Omental fat pad (tissue), 3 donors: ENCODE measurements at regions not wholly inside any gene's neighbourhood (a gene's known extent, or its start where the extent isn't known, plus 50 kb on each side); places are given as distances from the start of the nearest gene placed in this dataset. TPM values are rescaled to one million over a fixed set of nuclear protein-coding genes. Genes with fewer than 3 reads are reported as not detected.
"Not testable (repeated sequence)": the region's sequence is repeated elsewhere in the genome, so short reads cannot be mapped to it uniquely, and the experiment has no call there.

ENCODE experiments used
- ATAC-seq: fragments of 150-250 bp; one replicate; pipeline ENCODE4 v1.9.1; 2016; ENCODE audit warnings: mild to moderate bottlenecking, moderate library complexity; ENCODE audit not compliant: low FRiP score
- DNase-seq: peaks from one replicate; pipeline ENCODE4 v3.0.0-alpha.2; 2019; ENCODE audit warnings: low spot score
- small RNA-seq: library from RNA; depleted of rRNA; stranded (forward); fragments of <200 nt; gene quantifications from one replicate; pipeline ENCODE3, GENCODE V24; 2016
- TF ChIP-seq, protein P1 (sequence below), 3 donors: fragments of 450-650 bp; IDR thresholded peaks; one replicate each; pipeline ENCODE4 v1.5.1; 2016 to 2017; ENCODE audit warnings: antibody characterized with exemption in 3 of 3, mild to moderate bottlenecking in 3 of 3, moderate library complexity in 2 of 3

DNA sequence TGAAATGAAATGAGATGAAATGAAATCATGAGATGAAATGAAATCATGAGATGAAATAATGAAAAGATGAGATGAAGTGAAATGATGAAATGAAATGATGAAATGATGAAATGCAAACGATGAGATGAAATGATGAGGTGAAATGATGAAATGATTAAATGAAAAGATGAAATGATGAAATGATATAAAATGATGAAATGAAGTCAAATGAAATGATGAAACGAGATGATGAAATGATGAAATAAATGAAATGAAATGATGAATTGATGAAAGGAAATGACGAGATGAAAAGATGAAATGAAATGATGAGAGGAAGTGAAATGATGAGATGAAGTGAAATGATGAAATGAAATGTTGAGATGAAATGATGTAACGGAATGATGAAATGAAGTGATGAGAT, 595.6 kb downstream of the TP53TG3F start:
- DNase-seq (no peak), ATAC-seq (no peak)
- TF ChIP-seq, protein P1, sequence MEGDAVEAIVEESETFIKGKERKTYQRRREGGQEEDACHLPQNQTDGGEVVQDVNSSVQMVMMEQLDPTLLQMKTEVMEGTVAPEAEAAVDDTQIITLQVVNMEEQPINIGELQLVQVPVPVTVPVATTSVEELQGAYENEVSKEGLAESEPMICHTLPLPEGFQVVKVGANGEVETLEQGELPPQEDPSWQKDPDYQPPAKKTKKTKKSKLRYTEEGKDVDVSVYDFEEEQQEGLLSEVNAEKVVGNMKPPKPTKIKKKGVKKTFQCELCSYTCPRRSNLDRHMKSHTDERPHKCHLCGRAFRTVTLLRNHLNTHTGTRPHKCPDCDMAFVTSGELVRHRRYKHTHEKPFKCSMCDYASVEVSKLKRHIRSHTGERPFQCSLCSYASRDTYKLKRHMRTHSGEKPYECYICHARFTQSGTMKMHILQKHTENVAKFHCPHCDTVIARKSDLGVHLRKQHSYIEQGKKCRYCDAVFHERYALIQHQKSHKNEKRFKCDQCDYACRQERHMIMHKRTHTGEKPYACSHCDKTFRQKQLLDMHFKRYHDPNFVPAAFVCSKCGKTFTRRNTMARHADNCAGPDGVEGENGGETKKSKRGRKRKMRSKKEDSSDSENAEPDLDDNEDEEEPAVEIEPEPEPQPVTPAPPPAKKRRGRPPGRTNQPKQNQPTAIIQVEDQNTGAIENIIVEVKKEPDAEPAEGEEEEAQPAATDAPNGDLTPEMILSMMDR (IDR thresholded peaks at IDR 0.05) = no peak

DNA sequence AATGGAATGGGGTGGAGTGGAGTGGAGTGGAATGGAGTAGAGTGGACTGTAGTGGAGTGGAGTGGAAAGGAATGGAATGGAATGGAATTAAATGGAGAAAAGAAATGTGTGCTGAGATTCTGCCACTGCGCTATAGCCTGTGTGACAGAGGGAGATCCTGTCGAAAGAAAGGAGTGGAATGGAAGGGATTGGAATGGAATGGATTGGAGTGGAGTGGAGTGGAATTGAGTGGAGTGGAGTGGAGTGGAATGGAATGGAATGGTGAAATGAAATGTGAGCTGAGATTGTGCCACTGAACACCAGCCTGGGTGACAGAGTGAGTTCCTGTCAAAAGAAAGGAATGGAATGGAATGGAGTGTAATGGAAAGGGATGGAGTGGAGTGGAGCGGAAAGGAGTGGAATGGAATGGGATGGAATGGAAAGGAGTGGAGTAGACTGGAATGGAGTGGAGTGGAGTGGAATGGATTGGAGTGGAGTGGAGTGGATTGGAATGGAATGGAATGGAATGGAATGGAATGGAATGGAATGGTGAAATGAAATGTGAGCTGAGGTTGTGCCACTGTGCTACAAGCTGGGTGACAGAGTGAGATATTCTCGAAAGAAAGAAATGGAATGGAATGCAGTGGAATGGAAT, 603.3 kb downstream of the TP53TG3F start:
- not testable (repeated sequence) for DNase-seq
- ATAC-seq = peak; percentile 85

DNA sequence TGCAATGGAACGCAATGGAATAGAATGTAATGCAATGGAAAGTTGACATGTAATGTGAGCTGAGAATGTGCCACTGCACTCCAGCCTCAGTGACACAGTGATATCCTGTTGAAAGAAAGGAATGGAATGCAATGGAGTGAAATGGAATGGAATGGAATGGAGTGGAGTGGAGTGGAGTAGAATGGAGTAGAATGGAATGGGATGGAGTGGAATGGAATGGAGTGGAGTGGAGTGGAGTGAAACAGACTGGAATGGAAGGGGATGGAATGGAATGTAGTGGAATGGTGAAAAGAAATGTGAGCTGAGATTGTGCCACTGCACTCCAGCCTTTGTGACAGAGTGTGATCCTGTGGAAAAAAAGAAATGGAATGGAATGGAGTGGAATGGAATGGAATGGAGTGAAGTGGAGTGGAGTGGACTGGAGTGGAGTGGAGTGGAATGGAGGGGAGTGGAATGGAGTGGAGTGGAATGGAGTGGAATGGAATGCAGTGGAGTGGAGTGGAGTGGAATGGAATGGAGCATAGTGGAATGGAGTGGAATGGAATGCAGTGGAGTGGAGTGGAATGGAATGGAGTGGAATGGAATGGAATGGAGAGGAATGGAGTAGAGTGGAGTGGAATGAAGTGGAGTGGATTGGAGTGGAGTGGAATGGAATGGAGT, 604.2 kb downstream of the TP53TG3F start:
- DNase-seq = not testable (repeated sequence)

DNA sequence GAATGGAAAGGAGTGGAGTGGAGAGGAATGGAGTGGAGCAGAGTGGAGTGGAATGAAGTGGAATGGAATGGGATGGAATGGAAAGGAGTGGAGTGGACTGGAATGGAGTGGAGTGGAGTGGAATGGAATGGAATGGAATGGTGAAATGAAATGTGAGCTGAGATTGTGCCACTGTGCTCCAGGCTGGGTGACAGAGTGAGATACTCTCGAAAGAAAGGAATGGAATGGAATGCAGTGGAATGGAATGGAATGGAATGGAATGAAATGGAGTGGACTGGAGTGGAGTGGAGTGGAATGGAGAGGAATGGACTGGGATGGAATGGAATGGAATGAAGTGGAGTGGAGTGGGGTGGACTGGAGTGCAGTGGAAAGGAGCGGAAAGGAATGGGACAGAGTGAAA, 605.2 kb downstream of the TP53TG3F start:
- not testable (repeated sequence) for DNase-seq
- ATAC-seq = peak; percentile 37

More for the DNA sequence above, 604.2 kb downstream of the TP53TG3F start:
- peak; percentile 49 for ATAC-seq

DNA sequence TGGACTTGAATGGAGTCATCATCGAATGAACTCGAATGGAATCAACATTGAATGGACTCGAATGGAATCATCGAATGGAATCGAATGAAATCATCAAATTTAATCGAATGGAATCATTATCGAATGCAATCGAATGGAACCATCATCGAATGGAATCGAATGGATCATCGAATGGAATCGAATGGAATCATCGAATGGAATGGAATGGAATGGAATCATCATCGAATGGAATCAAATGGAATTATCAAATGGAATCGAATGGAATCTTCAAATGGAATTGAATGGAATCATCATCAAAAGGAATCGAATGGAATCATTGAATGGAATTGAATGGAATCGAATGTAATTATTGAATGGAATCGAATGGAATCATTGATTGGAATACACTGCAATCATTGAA, 610.3 kb downstream of the TP53TG3F start:
- DNase-seq, ATAC-seq: not testable (repeated sequence)

DNA sequence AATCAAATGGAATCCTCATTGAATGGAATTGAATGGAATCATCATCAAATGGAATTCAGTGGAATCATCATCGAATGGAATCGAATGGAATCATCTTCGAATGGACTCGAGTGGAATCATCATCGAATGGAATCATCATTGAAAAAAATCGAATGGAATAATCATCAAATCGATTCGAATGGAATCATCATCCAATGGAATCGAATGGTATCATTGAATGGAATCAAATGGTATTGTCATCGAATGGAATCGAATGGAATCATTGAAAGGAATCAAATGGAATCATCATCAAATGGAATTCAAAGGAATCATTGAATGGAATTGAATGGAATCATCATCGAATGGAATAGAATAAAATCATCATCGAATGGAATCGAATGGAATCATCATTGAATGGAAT, 619.3 kb downstream of the TP53TG3F start:
- TF ChIP-seq, protein P1 (IDR thresholded peaks at IDR 0.05) = no peak
- ATAC-seq = no peak

DNA sequence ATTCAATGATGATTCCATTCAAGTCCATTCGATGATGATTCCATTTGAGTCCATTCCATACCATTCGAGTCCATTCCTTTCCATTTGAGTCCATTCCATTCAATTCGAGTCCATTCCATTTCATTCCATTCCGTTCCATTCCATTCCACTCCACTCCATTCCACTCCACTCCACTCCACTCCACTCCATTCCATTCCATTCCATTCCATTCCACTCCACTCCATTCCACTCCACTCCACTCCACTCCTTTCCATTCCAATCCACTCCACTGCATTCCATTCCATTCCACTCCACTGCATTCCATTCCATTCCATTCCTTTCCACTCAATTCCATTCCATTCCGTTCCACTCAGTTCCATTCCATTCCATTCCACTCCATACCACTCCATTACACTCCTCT, 625.6 kb downstream of the TP53TG3F start:
- DNase-seq = not testable (repeated sequence)
- peak; percentile 71 for ATAC-seq

More for the DNA sequence above, 619.3 kb downstream of the TP53TG3F start:
- DNase-seq = no peak

DNA sequence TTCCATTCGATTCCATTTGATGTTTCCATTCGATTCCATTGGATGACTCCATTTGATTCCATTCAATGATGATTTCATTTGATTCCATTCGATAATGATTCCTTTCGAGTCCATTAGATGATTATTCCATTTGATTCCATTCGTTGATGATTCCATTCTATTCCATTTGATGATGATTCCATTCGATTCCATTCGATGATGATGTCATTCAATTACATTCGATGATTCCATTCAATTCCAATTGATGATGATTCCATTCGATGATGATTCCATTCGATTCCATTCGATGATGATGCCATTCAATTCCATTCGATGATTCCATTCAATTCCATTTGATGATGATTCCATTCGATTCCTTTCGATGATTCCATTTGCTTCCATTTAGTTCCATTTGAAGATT, 635.6 kb downstream of the TP53TG3F start:
- not testable (repeated sequence) for ATAC-seq

DNA sequence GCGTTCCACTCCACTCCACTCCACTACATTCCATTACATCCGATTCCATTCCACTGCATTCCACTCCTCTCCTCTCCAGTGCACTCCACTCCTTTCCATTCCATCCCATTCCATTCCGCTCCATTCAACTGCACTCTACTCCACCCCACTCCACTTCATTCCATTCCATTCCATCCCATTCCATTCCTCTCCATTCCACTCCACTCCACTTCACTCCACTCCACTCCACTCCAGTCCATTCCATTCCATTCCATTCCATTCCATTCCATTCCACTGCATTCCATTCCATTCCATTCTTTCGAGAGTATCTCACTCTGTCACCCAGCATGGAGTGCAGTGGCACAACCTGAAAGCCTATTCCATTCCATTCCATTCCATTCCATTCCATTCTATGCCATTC, 637.5 kb downstream of the TP53TG3F start:
- ATAC-seq = not testable (repeated sequence)

More for the DNA sequence above, 635.6 kb downstream of the TP53TG3F start:
- not testable (repeated sequence) for DNase-seq

DNA sequence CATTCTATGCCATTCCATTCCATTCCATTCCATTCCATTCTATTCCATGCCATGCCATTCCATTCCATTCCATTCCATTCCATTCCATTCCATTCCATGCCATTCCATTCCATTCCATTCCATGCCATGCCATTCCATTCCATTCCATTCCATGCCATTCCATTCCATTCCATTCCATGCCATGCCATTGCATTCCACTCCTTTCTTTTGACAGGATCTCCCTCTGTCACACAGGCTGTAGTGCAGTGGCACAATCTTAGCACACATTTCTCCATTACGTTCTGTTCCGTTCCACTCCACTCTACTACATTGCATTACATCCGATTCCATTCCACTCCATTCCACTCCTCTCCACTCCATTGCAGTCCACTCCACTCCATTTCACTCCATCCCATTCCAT, 637.9 kb downstream of the TP53TG3F start:
- not testable (repeated sequence) for DNase-seq, ATAC-seq

More for the DNA sequence above, 637.5 kb downstream of the TP53TG3F start:
- not testable (repeated sequence) for DNase-seq

DNA sequence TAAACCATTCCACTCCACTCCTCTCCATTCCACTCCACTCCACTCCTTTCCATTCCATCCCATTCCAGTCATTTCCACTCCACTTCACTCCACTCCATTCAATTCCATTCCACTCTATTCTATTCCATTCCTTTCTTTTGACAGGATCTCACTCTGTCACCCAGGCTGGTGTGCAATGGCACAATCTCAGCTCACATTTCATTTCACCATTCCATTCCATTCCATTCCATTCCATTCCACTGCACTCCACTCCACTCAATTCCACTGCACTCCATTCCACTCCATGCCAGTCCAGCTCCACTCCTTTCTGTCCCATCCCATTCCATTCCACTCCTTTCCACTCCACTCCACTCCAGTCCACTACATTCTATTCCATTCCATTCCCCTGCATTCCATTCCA, 638.6 kb downstream of the TP53TG3F start:
- DNase-seq, ATAC-seq: not testable (repeated sequence)

DNA sequence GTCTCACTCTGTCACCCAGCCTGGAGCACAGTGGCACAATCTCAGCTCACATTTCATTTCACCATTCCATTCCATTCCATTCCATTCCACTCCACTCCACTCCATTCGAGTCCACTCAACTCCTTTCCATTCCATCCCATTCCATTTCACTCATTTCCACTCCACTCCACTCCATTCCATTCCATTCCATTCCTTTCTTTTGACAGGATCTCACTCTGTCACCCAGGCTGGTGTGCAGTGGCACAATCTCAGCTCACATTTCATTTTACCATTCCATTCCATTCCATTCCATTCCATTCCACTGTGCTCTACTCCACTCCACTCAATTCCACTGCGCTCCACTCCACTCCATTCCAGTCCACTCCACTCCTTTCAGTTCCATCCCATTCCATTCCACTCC, 639.6 kb downstream of the TP53TG3F start:
- not testable (repeated sequence) for DNase-seq, ATAC-seq

Small RNAs in the stretch of these regions (small RNA-seq; reads per million reads assigned to genes)
- gene AC133561.3 (not detected), gene AC133561.4 (not detected), gene AC140658.4 (not detected)
